Suprapubic skin (tissue), 4 donors: ENCODE measurements at regions not wholly inside any gene's neighbourhood (a gene's known extent, or its start where the extent isn't known, plus 50 kb on each side); places are given as distances from the start of the nearest gene placed in this dataset.
"Not testable (repeated sequence)": the region's sequence is repeated elsewhere in the genome, so short reads cannot be mapped to it uniquely, and the experiment has no call there.

ENCODE experiments used
- DNase-seq, 2 donors: peaks; one replicate each; pipeline ENCODE4 v3.0.0-alpha.2; 2019; ENCODE audit warnings: low spot score in 2 of 2
- H3K27ac ChIP-seq: fragments of 200-600 bp; sonication (generic); one replicate; pipeline ENCODE4 v1.5.1; 2019
- H3K27me3 ChIP-seq: fragments of 200-600 bp; sonication (generic); one replicate; pipeline ENCODE4 v1.5.1; 2019
- H3K36me3 ChIP-seq: fragments of 200-600 bp; sonication (generic); one replicate; pipeline ENCODE4 v1.5.1; 2019
- H3K4me1 ChIP-seq: fragments of 200-600 bp; sonication (generic); one replicate; pipeline ENCODE4 v1.5.1; 2019
- H3K4me3 ChIP-seq: fragments of 200-600 bp; sonication (generic); one replicate; pipeline ENCODE4 v1.5.1; 2019; ENCODE audit warnings: mild to moderate bottlenecking
- H3K9me3 ChIP-seq: fragments of 200-600 bp; sonication (generic); one replicate; pipeline ENCODE4 v1.5.1; 2019
- EP300 ChIP-seq: sonication (generic); formaldehyde crosslinking; IDR thresholded peaks from one replicate; pipeline ENCODE4 v1.6.1; 2017; ENCODE audit warnings: antibody characterized with exemption
- POLR2A ChIP-seq, 2 donors: fragments of 450-650 bp; IDR thresholded peaks; one replicate each; pipeline ENCODE4 v1.6.1; 2017; ENCODE audit warnings: antibody characterized with exemption in 2 of 2, mild to moderate bottlenecking in 2 of 2, moderate library complexity in 2 of 2
- POLR2AphosphoS5 ChIP-seq, 3 donors: sonication (generic); formaldehyde crosslinking; IDR thresholded peaks; one replicate each; pipeline ENCODE4 v1.6.1; 2017; ENCODE audit warnings: antibody characterized with exemption in 3 of 3
- WGBS: methylation state at CpG from one replicate; pipeline ENCODE4 v1.1.5; 2018; 5-methylcytosine and 5-hydroxymethylcytosine counted together
- TF ChIP-seq, protein P1 (sequence below), 2 donors: fragments of 200-600 bp in 1 of 2; fragments of 450-650 bp in 1 of 2; sonication (generic) in 1 of 2; IDR thresholded peaks; one replicate each; pipeline ENCODE4 v1.5.1; 2016 to 2019; ENCODE audit warnings: antibody characterized with exemption in 2 of 2, mild to moderate bottlenecking in 1 of 2, moderate library complexity in 1 of 2

DNA sequence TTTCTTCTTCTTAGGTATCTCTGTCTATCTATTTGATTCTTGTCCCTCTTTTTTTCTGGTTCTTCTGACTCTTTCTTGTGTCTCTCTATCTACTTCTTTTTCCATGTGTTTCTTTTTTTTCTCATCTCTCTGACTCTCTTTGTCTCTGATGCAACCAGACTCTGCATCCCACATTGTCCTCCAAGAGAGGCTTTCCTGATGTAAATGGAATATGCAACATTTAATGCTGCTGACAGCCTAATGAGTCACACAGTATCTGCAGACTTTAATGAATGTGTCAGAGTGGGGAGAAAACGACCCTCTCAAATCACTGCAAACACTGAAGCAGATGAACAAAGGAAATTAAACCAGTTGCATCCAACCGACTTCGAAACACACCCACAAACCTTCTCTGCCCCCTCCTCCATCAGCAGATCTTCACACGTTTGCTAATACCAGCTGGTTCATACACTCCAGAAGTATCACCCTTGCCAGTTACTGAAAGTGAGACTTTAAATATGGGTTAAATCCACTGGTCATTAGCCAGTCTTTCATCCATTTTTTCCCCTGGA lies 351.5 kb downstream of the TXNL1 start:
- TF ChIP-seq, protein P1, sequence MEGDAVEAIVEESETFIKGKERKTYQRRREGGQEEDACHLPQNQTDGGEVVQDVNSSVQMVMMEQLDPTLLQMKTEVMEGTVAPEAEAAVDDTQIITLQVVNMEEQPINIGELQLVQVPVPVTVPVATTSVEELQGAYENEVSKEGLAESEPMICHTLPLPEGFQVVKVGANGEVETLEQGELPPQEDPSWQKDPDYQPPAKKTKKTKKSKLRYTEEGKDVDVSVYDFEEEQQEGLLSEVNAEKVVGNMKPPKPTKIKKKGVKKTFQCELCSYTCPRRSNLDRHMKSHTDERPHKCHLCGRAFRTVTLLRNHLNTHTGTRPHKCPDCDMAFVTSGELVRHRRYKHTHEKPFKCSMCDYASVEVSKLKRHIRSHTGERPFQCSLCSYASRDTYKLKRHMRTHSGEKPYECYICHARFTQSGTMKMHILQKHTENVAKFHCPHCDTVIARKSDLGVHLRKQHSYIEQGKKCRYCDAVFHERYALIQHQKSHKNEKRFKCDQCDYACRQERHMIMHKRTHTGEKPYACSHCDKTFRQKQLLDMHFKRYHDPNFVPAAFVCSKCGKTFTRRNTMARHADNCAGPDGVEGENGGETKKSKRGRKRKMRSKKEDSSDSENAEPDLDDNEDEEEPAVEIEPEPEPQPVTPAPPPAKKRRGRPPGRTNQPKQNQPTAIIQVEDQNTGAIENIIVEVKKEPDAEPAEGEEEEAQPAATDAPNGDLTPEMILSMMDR (IDR thresholded peaks at IDR 0.05) = no peak
- no peak for TF ChIP-seq POLR2AphosphoS5 (IDR thresholded peaks at IDR 0.05)
- no peak for TF ChIP-seq POLR2A (IDR thresholded peaks at IDR 0.05)
- TF ChIP-seq EP300 = no peak
- Histone ChIP-seq H3K4me3 (no peak overlapping the region), H3K4me1 (peaks cover 3% of the 10 kb centered on the region), H3K36me3 (no peaks in the 10 kb centered on the region), H3K27me3 (no peaks in the 10 kb centered on the region), H3K27ac (no peak overlapping the region), H3K9me3 (no peaks in the 10 kb centered on the region)
- no peak for DNase-seq
- WGBS = 56% methylated on average over 4 of the region's 4 CpGs

GRCh38 chr18:56285387-56286065 lies 352.9 kb downstream of the TXNL1 start:
- WGBS = 94% methylated on average over 9 of the region's 9 CpGs
- Histone ChIP-seq H3K27me3 (no peaks in the 10 kb centered on the region), H3K36me3 (no peaks in the 10 kb centered on the region), H3K4me3 (no peak overlapping the region), H3K4me1 (peaks cover 3% of the 10 kb centered on the region), H3K27ac (no peak overlapping the region), H3K9me3 (no peaks in the 10 kb centered on the region)
- TF ChIP-seq POLR2A (IDR thresholded peaks at IDR 0.05) = no peak
- TF ChIP-seq, protein P1 (IDR thresholded peaks at IDR 0.05) = no peak
- no peak for TF ChIP-seq POLR2AphosphoS5 (IDR thresholded peaks at IDR 0.05)
- TF ChIP-seq EP300 = no peak
- no peak for DNase-seq

DNA sequence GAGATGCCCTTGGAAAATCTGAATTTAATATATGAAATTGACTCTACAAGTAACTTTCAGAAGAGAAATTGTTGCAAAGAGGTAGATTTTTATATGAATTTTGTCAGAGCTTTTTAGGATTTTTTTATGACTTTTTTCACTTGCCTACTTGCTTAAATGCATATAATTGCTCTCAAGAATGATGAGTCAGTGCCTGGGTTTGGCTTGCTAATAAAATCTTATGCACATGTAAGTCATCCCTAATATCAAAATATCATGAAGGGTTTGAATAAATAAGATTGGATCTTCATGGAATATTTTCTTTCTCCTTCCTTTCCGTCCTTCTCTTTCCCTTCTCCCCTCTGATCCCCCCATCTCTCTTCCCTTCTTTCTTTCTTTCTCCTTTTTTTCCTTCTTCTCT lies 354.1 kb downstream of the TXNL1 start:
- TF ChIP-seq, protein P1 (IDR thresholded peaks at IDR 0.05) = no peak
- TF ChIP-seq POLR2AphosphoS5 (IDR thresholded peaks at IDR 0.05) (no peak), POLR2A (IDR thresholded peaks at IDR 0.05) (no peak), EP300 (no peak)

DNA sequence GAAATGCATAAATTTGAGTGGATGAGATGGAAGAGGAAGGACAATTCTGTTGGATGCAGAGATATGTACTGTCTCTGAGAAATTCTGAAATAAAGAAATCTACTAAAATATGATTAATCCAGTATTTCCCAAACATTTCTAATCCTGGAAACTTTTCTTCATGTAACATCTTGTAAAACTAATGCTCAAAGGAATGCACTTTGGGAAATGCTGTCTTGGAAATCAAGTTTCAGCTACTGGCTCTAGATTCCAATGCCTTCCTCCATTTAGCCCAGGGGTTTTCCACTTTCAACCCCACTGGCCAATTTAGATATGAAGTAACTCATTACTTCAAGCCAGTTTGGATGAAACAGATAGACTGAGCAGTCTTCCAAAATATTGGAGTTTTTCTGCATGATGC lies 355.1 kb downstream of the TXNL1 start:
- H3K27ac ChIP-seq = no peak overlapping the region
- no peaks in the 10 kb centered on the region for H3K4me1 ChIP-seq
- DNase-seq = no peak
- no peak overlapping the region for H3K4me3 ChIP-seq
- H3K27me3 ChIP-seq = no peaks in the 10 kb centered on the region
- TF ChIP-seq POLR2A (IDR thresholded peaks at IDR 0.05) (no peak), EP300 (no peak), POLR2AphosphoS5 (IDR thresholded peaks at IDR 0.05) (no peak)
- TF ChIP-seq, protein P1 (IDR thresholded peaks at IDR 0.05) = no peak
- H3K9me3 ChIP-seq = no peaks in the 10 kb centered on the region
- no peaks in the 10 kb centered on the region for H3K36me3 ChIP-seq

More for the DNA sequence above, 354.1 kb downstream of the TXNL1 start:
- H3K27me3 ChIP-seq = no peaks in the 10 kb centered on the region
- no peak for DNase-seq
- no peak overlapping the region for H3K27ac ChIP-seq
- H3K4me1 ChIP-seq = no peaks in the 10 kb centered on the region
- no peaks in the 10 kb centered on the region for H3K36me3 ChIP-seq
- H3K4me3 ChIP-seq = no peak overlapping the region
- H3K9me3 ChIP-seq = no peaks in the 10 kb centered on the region
- WGBS = 76% methylated on average over 1 of the region's 1 CpG

DNA sequence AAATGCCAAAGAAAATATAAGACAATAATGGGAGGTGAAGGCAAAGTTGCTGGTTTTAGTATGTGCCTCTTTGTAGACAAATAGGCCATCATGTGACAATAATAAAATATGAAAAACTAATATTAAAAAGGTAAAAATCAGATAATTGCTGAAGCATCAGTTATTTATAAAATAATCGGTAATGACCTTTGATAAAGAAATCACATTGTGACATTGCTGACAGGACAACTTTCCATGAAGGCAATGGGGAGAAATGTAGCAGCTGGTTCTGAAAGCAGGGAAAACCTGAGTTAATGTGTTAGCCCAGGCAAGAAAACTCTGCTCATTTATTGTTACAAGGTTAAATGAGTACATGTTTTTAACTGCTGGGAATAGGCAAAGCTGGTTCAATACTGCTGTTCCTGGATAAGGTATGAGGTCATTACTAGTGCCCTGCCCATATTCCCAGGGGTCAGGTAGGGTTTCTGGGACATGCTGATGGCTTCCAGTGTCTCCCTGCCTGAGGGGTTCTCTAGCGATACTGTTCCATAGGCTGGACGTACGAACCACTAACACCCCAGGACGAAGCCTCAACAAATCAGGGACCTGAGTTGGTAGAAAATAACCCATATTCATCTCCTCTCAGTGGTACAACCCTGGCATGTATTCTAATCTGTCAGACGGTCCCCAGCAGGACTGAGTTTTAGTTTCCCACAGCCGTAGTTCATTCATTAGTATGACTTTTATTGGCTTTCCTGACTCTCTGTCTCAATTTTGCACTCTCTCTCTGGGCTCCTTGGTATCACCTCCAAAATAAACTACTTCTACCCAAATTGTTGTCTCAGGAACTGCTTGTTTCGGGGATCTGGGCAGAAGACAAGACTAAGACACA lies 355.9 kb downstream of the TXNL1 start:
- 93% methylated on average over 8 of the region's 8 CpGs for WGBS
- no peaks in the 10 kb centered on the region for H3K9me3 ChIP-seq
- DNase-seq = no peak

DNA sequence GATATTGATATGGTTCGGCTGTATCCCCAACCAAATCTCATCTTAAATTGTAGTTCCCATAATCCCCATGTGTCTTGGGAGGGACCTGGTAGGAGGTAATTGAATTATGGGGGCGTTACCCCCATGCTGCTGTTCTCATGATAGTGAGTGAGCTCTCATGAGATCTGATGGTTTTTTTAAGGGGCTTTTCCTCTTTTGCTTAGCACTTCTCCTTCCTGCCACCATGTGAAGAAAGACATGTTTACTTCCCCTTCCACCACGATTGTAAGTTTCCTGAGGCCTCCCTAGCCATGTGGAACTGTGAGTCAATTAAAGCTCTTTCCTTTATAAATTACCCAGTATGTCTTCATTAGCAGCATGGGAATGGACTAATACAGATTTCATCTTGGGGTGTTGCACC lies 358.6 kb downstream of the TXNL1 start:
- H3K9me3 ChIP-seq, H3K27ac ChIP-seq, DNase-seq, H3K27me3 ChIP-seq, H3K4me1 ChIP-seq, H3K36me3 ChIP-seq, H3K4me3 ChIP-seq: not testable (repeated sequence)
- 78% methylated on average over 3 of the region's 3 CpGs for WGBS

More for the DNA sequence above, 355.9 kb downstream of the TXNL1 start:
- H3K36me3 ChIP-seq = no peaks in the 10 kb centered on the region
- TF ChIP-seq EP300 (no peak), POLR2AphosphoS5 (IDR thresholded peaks at IDR 0.05) (no peak), POLR2A (IDR thresholded peaks at IDR 0.05) (no peak)
- TF ChIP-seq, protein P1 (IDR thresholded peaks at IDR 0.05) = no peak
- H3K4me3 ChIP-seq = no peak overlapping the region
- no peak overlapping the region for H3K27ac ChIP-seq
- no peaks in the 10 kb centered on the region for H3K27me3 ChIP-seq
- no peaks in the 10 kb centered on the region for H3K4me1 ChIP-seq
